ENCODE measurements at regions not wholly inside any gene's neighbourhood (a gene's known extent, or its start where the extent isn't known, plus 50 kb on each side); places are given as distances from the start of the nearest gene placed in this dataset.

DNA sequence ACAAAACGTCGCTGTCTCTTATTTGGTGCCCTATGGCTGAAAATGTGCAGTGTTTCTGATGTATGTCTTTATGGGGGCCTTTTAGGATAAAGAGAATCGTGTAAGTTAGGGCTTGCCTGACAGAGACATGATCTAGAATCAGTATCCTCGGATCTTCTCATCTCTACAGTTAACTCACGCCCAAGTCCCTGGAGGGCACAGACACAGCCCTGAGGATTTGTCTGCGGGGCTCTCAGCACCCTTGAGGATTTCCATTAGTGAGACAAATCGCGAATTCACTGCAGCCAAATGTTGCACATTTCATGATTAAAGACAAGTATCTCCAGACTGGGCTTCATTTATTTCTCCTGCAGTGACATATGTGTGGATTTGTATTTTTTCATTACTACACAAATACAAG, 552.7 kb downstream of the C6orf118 start:
- no peak overlapping the region for H3K4me3 ChIP-seq (ENCODE audit: low read depth, low read length)
- TF ChIP-seq, protein P1, sequence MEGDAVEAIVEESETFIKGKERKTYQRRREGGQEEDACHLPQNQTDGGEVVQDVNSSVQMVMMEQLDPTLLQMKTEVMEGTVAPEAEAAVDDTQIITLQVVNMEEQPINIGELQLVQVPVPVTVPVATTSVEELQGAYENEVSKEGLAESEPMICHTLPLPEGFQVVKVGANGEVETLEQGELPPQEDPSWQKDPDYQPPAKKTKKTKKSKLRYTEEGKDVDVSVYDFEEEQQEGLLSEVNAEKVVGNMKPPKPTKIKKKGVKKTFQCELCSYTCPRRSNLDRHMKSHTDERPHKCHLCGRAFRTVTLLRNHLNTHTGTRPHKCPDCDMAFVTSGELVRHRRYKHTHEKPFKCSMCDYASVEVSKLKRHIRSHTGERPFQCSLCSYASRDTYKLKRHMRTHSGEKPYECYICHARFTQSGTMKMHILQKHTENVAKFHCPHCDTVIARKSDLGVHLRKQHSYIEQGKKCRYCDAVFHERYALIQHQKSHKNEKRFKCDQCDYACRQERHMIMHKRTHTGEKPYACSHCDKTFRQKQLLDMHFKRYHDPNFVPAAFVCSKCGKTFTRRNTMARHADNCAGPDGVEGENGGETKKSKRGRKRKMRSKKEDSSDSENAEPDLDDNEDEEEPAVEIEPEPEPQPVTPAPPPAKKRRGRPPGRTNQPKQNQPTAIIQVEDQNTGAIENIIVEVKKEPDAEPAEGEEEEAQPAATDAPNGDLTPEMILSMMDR (IDR thresholded peaks at IDR 0.05; ENCODE audit: insufficient read depth, low read depth, low read length, missing control alignments), result no peak
- DNase-seq (ENCODE audit: low read depth), result no peak

DNA sequence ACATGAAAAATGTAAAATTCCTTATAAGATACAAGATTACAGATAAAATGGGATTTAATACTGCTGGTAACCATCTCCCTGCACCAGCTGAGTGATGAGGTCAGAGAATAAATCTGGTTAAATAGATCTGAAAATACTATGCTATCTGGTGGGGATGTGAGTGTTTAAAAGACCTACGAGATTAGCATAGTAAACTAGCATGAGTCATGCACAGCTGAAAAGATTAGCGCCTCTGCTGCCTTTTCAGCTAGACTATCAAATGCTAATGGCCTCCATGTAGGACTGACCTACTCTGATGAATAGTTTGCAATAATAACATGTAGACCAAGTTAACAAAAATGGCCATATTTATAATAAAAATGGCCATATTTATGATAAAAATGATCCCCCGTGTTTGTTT, 553.3 kb downstream of the C6orf118 start:
- DNase-seq (ENCODE audit: low read depth), result no peak
- TF ChIP-seq, protein P1 (IDR thresholded peaks at IDR 0.05; ENCODE audit: insufficient read depth, low read depth, low read length, missing control alignments), result no peak

DNA sequence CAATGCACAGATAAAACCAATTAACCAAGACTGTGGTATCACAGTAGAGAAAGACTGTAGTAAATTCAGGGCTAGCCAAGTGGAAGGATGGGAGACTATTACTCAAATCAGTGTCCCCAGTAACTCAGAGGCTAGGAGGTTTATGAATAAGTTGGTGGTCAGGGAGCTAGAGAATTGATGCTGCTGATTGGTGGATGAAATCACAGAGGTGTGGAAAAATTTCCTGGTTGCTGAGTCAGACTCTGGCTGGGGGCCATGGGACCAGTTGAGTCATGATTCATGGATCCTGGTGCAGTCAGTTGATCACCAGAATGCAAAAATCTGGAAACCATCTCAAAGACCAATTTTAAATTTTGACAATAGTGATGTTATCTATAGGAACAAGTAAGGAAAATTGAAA, 555.9 kb downstream of the C6orf118 start:
- TF ChIP-seq, protein P1 (IDR thresholded peaks at IDR 0.05; ENCODE audit: insufficient read depth, low read depth, low read length, missing control alignments), result no peak
- DNase-seq (ENCODE audit: low read depth), result no peak
- no peak overlapping the region for H3K4me3 ChIP-seq (ENCODE audit: low read depth, low read length)

More for the DNA sequence above, 553.3 kb downstream of the C6orf118 start:
- no peak overlapping the region for H3K4me3 ChIP-seq (ENCODE audit: low read depth, low read length)

DNA sequence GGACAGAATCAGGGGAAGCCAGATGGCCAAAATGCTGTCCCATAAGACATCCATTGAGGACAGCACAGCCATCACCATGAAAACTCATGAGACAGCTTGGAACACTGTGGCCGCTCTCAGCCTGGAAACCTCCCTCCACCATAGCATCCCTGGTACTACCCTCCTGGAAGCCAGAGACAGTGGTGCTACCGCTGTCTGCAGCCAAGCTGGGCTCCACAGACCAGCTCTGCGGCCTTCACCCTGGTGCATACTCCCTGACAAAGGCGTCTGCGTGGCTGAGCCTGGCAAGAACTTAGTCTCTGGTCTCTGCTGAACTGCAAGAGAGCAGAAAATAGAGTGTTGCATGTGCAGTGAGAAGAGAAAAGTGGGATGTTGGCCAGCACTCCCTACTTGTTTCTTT, 558.0 kb downstream of the C6orf118 start:
- no peak for DNase-seq (ENCODE audit: low read depth)
- TF ChIP-seq, protein P1 (IDR thresholded peaks at IDR 0.05; ENCODE audit: insufficient read depth, low read depth, low read length, missing control alignments), result no peak
- H3K4me3 ChIP-seq (ENCODE audit: low read depth, low read length), result no peak overlapping the region

DNA sequence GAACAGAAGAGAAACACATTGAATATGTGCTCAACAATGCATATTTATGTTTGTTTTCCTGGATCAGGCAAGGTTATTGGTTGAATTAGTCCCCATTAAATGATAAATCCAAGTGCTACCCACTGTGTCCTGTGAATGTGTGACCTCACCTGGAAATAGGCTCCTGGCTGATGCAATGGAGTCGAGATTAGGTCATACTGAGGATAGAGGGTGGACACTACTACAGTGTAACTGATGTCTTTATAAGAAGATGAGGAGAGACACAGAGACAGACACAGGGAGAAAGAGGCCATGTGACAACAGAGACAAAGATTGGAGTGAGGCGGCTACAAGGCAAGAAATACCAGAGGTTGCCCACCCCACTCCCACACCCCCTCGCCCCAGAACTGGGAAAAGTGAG, 559.3 kb downstream of the C6orf118 start:
- TF ChIP-seq, protein P1 (IDR thresholded peaks at IDR 0.05; ENCODE audit: insufficient read depth, low read depth, low read length, missing control alignments), result no peak
- no peak for DNase-seq (ENCODE audit: low read depth)
- no peak overlapping the region for H3K4me3 ChIP-seq (ENCODE audit: low read depth, low read length)

DNA sequence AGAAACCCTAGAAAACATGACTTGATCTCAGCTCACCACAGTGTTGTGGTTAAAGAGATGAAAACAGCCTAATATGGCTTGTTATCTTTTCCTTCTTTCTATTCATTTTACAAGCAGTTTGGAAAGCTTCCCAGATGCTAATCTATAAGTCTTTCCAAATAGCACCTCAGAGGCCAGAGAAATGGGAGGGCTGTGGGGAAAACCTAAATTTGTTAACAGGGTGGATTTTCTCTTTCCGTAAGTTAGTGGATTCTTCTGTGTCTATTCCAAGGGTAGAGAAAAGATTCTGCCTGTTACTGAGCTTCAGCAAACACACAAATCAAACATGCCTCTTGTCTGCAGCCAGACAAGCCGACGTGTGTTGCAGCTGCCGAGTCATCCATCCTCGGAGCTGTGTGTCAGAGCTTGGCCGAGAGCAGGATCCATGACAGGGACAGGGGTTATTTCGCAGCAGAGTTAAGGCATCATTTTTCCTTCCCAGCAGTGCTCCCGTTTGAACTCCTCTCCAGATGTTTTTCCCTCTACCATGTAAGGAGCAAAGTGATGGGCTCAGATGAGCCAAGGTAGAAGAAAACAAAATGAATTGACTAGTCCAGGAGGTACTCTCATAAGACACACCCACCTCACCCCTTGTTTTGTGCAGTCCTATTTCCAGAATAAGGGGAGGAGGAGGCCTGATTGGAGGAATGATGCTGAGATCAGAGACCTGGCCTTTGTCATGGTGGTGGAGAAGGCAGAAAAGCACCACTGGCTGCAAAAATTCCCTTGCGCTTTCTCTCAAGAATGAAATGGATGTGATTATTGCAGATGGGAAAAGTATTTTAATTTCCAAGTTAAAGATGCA, 560.0 kb downstream of the C6orf118 start:
- TF ChIP-seq, protein P1 (IDR thresholded peaks at IDR 0.05; ENCODE audit: insufficient read depth, low read depth, low read length, missing control alignments), result no peak
- H3K4me3 ChIP-seq (ENCODE audit: low read depth, low read length), result no peak overlapping the region
- DNase-seq (ENCODE audit: low read depth), result no peak

DNA sequence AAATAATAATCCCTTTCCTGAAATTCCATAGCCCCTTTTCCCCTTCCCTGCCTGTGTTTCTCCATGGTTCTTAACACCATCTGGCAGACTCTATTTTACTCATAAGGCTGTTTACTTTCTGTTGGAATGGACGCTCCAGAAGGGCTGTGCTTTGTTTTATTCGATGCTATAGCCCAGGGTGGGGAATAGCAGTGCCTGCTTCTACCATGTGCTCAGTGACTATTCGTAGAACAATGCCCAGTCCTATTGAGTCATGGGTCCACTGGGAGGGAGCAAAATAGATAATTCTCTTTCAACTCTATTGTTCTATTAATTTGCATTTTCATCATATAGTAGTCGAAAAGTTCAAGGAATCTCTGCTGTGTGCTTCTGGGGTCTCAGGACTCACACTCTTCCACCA, 565.1 kb downstream of the C6orf118 start:
- H3K4me3 ChIP-seq (ENCODE audit: low read depth, low read length), result no peak overlapping the region
- TF ChIP-seq, protein P1 (IDR thresholded peaks at IDR 0.05; ENCODE audit: insufficient read depth, low read depth, low read length, missing control alignments), result no peak
- DNase-seq (ENCODE audit: low read depth), result no peak
